ENCODE measurements at regions not wholly inside any gene's neighbourhood (a gene's known extent, or its start where the extent isn't known, plus 50 kb on each side); places are given as distances from the start of the nearest gene placed in this dataset.
"Not testable (repeated sequence)": the region's sequence is repeated elsewhere in the genome, so short reads cannot be mapped to it uniquely, and the experiment has no call there.

GRCh38 chr5:57715296-57715695 lies 232.7 kb upstream of the ACTBL2 start:
- DNase-seq (ENCODE audit: insufficient read length, low spot score) (no peak), FAIRE-seq (no peak)
- TF ChIP-seq PAX5 (IDR thresholded peaks at IDR 0.05; ENCODE audit: insufficient read depth, low read length, severe bottlenecking): no peak
- no peak for TF ChIP-seq POLR2A (IDR thresholded peaks at IDR 0.05; ENCODE audit: low read depth, low read length)
- TF ChIP-seq POLR2AphosphoS5 (IDR thresholded peaks at IDR 0.05; ENCODE audit: low read depth, low read length): no peak
- TF ChIP-seq POU2F2 (IDR thresholded peaks at IDR 0.05; ENCODE audit: low read depth, low read length): no peak
- no peak for TF ChIP-seq TAF1 (IDR thresholded peaks at IDR 0.05; ENCODE audit: low read depth, low read length)
- no peak for TF ChIP-seq SPI1 (IDR thresholded peaks at IDR 0.05; ENCODE audit: low read depth, low read length)

- not testable (repeated sequence) for DNase-seq (ENCODE audit: insufficient read length, low spot score); FAIRE-seq
Observed at GRCh38 chr5:57713535-57713934, 230.9 kb upstream of the ACTBL2 start.

- TF ChIP-seq POLR2A (IDR thresholded peaks at IDR 0.05; ENCODE audit: low read depth, low read length): no peak
- TF ChIP-seq POU2F2 (IDR thresholded peaks at IDR 0.05; ENCODE audit: low read depth, low read length): no peak
- no peak for TF ChIP-seq PAX5 (IDR thresholded peaks at IDR 0.05; ENCODE audit: insufficient read depth, low read length, severe bottlenecking)
- TF ChIP-seq POLR2AphosphoS5 (IDR thresholded peaks at IDR 0.05; ENCODE audit: low read depth, low read length): no peak
- FAIRE-seq (no peak), DNase-seq (ENCODE audit: insufficient read length, low spot score) (no peak)
Observed at GRCh38 chr5:57711946-57712345, 229.3 kb upstream of the ACTBL2 start.

- no peak for FAIRE-seq
- DNase-seq (ENCODE audit: insufficient read length, low spot score): no peak
- no peak for TF ChIP-seq POLR2A (IDR thresholded peaks at IDR 0.05; ENCODE audit: low read depth, low read length)
- no peak for TF ChIP-seq PAX5 (IDR thresholded peaks at IDR 0.05; ENCODE audit: insufficient read depth, low read length, severe bottlenecking)
- no peak for TF ChIP-seq SPI1 (IDR thresholded peaks at IDR 0.05; ENCODE audit: low read depth, low read length)
- no peak for TF ChIP-seq POLR2AphosphoS5 (IDR thresholded peaks at IDR 0.05; ENCODE audit: low read depth, low read length)
- no peak for TF ChIP-seq POU2F2 (IDR thresholded peaks at IDR 0.05; ENCODE audit: low read depth, low read length)
- TF ChIP-seq TAF1 (IDR thresholded peaks at IDR 0.05; ENCODE audit: low read depth, low read length): no peak
Observed at GRCh38 chr5:57711471-57711870, 228.9 kb upstream of the ACTBL2 start.

GRCh38 chr5:57710126-57710525 lies 227.5 kb upstream of the ACTBL2 start:
- DNase-seq (ENCODE audit: insufficient read length, low spot score) (no peak), FAIRE-seq (no peak)
- TF ChIP-seq PAX5 (IDR thresholded peaks at IDR 0.05; ENCODE audit: insufficient read depth, low read length, severe bottlenecking): no peak
- no peak for TF ChIP-seq SPI1 (IDR thresholded peaks at IDR 0.05; ENCODE audit: low read depth, low read length)
- no peak for TF ChIP-seq POU2F2 (IDR thresholded peaks at IDR 0.05; ENCODE audit: low read depth, low read length)
- no peak for TF ChIP-seq TAF1 (IDR thresholded peaks at IDR 0.05; ENCODE audit: low read depth, low read length)
- TF ChIP-seq POLR2A (IDR thresholded peaks at IDR 0.05; ENCODE audit: low read depth, low read length): no peak
- no peak for TF ChIP-seq POLR2AphosphoS5 (IDR thresholded peaks at IDR 0.05; ENCODE audit: low read depth, low read length)

- TF ChIP-seq PAX5 (IDR thresholded peaks at IDR 0.05; ENCODE audit: insufficient read depth, low read length, severe bottlenecking): no peak
- no peak for TF ChIP-seq POLR2A (IDR thresholded peaks at IDR 0.05; ENCODE audit: low read depth, low read length)
- no peak for TF ChIP-seq POLR2AphosphoS5 (IDR thresholded peaks at IDR 0.05; ENCODE audit: low read depth, low read length)
- TF ChIP-seq SPI1 (IDR thresholded peaks at IDR 0.05; ENCODE audit: low read depth, low read length): no peak
- no peak for TF ChIP-seq TAF1 (IDR thresholded peaks at IDR 0.05; ENCODE audit: low read depth, low read length)
- TF ChIP-seq POU2F2 (IDR thresholded peaks at IDR 0.05; ENCODE audit: low read depth, low read length): no peak
- DNase-seq (ENCODE audit: insufficient read length, low spot score) (no peak), FAIRE-seq (no peak)
Observed at GRCh38 chr5:57705769-57706168, 223.2 kb upstream of the ACTBL2 start.

GRCh38 chr5:57703721-57704120 lies 221.1 kb upstream of the ACTBL2 start:
- no peak for FAIRE-seq

GRCh38 chr5:57700484-57700883 lies 217.9 kb upstream of the ACTBL2 start:
- TF ChIP-seq PAX5 (IDR thresholded peaks at IDR 0.05; ENCODE audit: insufficient read depth, low read length, severe bottlenecking) (no peak), POLR2AphosphoS5 (IDR thresholded peaks at IDR 0.05; ENCODE audit: low read depth, low read length) (no peak)
- FAIRE-seq: no peak
- no peak for DNase-seq (ENCODE audit: insufficient read length, low spot score)

More at GRCh38 chr5:57703721-57704120, 221.1 kb upstream of the ACTBL2 start:
- TF ChIP-seq POLR2AphosphoS5 (IDR thresholded peaks at IDR 0.05; ENCODE audit: low read depth, low read length) (no peak), TAF1 (IDR thresholded peaks at IDR 0.05; ENCODE audit: low read depth, low read length) (no peak), SPI1 (IDR thresholded peaks at IDR 0.05; ENCODE audit: low read depth, low read length) (no peak), PAX5 (IDR thresholded peaks at IDR 0.05; ENCODE audit: insufficient read depth, low read length, severe bottlenecking) (no peak), POU2F2 (IDR thresholded peaks at IDR 0.05; ENCODE audit: low read depth, low read length) (no peak), POLR2A (IDR thresholded peaks at IDR 0.05; ENCODE audit: low read depth, low read length) (no peak)
- no peak for DNase-seq (ENCODE audit: insufficient read length, low spot score)

GRCh38 chr5:57700072-57700471 lies 217.5 kb upstream of the ACTBL2 start:
- TF ChIP-seq TAF1 (IDR thresholded peaks at IDR 0.05; ENCODE audit: low read depth, low read length) (no peak), POU2F2 (IDR thresholded peaks at IDR 0.05; ENCODE audit: low read depth, low read length) (no peak), SPI1 (IDR thresholded peaks at IDR 0.05; ENCODE audit: low read depth, low read length) (no peak), PAX5 (IDR thresholded peaks at IDR 0.05; ENCODE audit: insufficient read depth, low read length, severe bottlenecking) (no peak), POLR2AphosphoS5 (IDR thresholded peaks at IDR 0.05; ENCODE audit: low read depth, low read length) (no peak), POLR2A (IDR thresholded peaks at IDR 0.05; ENCODE audit: low read depth, low read length) (no peak)

GRCh38 chr5:57698802-57699201 lies 216.2 kb upstream of the ACTBL2 start:
- FAIRE-seq: no peak
- no peak for DNase-seq (ENCODE audit: insufficient read length, low spot score)
- TF ChIP-seq POLR2AphosphoS5 (IDR thresholded peaks at IDR 0.05; ENCODE audit: low read depth, low read length) (no peak), PAX5 (IDR thresholded peaks at IDR 0.05; ENCODE audit: insufficient read depth, low read length, severe bottlenecking) (no peak), SPI1 (IDR thresholded peaks at IDR 0.05; ENCODE audit: low read depth, low read length) (no peak), POLR2A (IDR thresholded peaks at IDR 0.05; ENCODE audit: low read depth, low read length) (no peak), TAF1 (IDR thresholded peaks at IDR 0.05; ENCODE audit: low read depth, low read length) (no peak), POU2F2 (IDR thresholded peaks at IDR 0.05; ENCODE audit: low read depth, low read length) (no peak)

More at GRCh38 chr5:57700072-57700471, 217.5 kb upstream of the ACTBL2 start:
- FAIRE-seq (no peak), DNase-seq (ENCODE audit: insufficient read length, low spot score) (no peak)
